ENCODE measurements at regions not wholly inside any gene's neighbourhood (a gene's known extent, or its start where the extent isn't known, plus 50 kb on each side); places are given as distances from the start of the nearest gene placed in this dataset.

DNA sequence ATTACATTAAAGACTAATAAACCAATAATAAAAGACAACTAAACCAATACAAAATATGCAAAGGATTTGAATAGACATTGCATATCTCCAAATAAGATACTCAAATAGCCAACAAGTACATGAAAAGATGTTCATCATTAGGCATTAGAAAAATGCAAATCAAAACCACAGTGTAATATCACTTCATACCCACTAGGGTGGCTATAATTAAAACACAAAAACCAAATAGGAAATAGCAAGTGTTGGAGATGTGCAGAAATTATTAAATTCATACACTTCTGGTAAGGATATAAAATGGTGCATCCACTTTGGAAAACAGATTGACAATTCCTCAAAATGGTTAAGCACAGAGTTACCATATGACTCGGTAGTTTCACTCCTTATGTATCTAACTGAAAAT lies 860.8 kb upstream of the DIAPH2 start:
- TF ChIP-seq, protein P1, sequence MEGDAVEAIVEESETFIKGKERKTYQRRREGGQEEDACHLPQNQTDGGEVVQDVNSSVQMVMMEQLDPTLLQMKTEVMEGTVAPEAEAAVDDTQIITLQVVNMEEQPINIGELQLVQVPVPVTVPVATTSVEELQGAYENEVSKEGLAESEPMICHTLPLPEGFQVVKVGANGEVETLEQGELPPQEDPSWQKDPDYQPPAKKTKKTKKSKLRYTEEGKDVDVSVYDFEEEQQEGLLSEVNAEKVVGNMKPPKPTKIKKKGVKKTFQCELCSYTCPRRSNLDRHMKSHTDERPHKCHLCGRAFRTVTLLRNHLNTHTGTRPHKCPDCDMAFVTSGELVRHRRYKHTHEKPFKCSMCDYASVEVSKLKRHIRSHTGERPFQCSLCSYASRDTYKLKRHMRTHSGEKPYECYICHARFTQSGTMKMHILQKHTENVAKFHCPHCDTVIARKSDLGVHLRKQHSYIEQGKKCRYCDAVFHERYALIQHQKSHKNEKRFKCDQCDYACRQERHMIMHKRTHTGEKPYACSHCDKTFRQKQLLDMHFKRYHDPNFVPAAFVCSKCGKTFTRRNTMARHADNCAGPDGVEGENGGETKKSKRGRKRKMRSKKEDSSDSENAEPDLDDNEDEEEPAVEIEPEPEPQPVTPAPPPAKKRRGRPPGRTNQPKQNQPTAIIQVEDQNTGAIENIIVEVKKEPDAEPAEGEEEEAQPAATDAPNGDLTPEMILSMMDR (IDR thresholded peaks at IDR 0.05; ENCODE audit: low read depth, low read length, missing input control): no peak
- TF ChIP-seq, protein P2, sequence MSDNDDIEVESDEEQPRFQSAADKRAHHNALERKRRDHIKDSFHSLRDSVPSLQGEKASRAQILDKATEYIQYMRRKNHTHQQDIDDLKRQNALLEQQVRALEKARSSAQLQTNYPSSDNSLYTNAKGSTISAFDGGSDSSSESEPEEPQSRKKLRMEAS (IDR thresholded peaks at IDR 0.05): no peak
- TF ChIP-seq TAF1 (conservative IDR thresholded peaks at IDR 0.05) (no peak), GABPA (IDR thresholded peaks at IDR 0.05 in 1 of 2, conservative IDR thresholded peaks at IDR 0.05 in 1 of 2) (no peak), RXRA (IDR thresholded peaks at IDR 0.05) (no peak), HNF4A (conservative IDR thresholded peaks at IDR 0.05) (no peak), NR2F2 (IDR thresholded peaks at IDR 0.05) (no peak), YY1 (IDR thresholded peaks at IDR 0.05) (no peak), FOXA2 (IDR thresholded peaks at IDR 0.05) (no peak), EGR1 (IDR thresholded peaks at IDR 0.05; ENCODE audit: low read depth in 2 of 2) (no peak)
- TF ChIP-seq, protein P3, sequence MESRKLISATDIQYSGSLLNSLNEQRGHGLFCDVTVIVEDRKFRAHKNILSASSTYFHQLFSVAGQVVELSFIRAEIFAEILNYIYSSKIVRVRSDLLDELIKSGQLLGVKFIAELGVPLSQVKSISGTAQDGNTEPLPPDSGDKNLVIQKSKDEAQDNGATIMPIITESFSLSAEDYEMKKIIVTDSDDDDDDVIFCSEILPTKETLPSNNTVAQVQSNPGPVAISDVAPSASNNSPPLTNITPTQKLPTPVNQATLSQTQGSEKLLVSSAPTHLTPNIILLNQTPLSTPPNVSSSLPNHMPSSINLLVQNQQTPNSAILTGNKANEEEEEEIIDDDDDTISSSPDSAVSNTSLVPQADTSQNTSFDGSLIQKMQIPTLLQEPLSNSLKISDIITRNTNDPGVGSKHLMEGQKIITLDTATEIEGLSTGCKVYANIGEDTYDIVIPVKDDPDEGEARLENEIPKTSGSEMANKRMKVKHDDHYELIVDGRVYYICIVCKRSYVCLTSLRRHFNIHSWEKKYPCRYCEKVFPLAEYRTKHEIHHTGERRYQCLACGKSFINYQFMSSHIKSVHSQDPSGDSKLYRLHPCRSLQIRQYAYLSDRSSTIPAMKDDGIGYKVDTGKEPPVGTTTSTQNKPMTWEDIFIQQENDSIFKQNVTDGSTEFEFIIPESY (IDR thresholded peaks at IDR 0.05): no peak
- TF ChIP-seq, protein P4, sequence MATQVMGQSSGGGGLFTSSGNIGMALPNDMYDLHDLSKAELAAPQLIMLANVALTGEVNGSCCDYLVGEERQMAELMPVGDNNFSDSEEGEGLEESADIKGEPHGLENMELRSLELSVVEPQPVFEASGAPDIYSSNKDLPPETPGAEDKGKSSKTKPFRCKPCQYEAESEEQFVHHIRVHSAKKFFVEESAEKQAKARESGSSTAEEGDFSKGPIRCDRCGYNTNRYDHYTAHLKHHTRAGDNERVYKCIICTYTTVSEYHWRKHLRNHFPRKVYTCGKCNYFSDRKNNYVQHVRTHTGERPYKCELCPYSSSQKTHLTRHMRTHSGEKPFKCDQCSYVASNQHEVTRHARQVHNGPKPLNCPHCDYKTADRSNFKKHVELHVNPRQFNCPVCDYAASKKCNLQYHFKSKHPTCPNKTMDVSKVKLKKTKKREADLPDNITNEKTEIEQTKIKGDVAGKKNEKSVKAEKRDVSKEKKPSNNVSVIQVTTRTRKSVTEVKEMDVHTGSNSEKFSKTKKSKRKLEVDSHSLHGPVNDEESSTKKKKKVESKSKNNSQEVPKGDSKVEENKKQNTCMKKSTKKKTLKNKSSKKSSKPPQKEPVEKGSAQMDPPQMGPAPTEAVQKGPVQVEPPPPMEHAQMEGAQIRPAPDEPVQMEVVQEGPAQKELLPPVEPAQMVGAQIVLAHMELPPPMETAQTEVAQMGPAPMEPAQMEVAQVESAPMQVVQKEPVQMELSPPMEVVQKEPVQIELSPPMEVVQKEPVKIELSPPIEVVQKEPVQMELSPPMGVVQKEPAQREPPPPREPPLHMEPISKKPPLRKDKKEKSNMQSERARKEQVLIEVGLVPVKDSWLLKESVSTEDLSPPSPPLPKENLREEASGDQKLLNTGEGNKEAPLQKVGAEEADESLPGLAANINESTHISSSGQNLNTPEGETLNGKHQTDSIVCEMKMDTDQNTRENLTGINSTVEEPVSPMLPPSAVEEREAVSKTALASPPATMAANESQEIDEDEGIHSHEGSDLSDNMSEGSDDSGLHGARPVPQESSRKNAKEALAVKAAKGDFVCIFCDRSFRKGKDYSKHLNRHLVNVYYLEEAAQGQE (IDR thresholded peaks at IDR 0.05): no peak
